ENCODE measurements at regions not wholly inside any gene's neighbourhood (a gene's known extent, or its start where the extent isn't known, plus 50 kb on each side); places are given as distances from the start of the nearest gene placed in this dataset.
"Not testable (repeated sequence)": the region's sequence is repeated elsewhere in the genome, so short reads cannot be mapped to it uniquely, and the experiment has no call there.

DNA sequence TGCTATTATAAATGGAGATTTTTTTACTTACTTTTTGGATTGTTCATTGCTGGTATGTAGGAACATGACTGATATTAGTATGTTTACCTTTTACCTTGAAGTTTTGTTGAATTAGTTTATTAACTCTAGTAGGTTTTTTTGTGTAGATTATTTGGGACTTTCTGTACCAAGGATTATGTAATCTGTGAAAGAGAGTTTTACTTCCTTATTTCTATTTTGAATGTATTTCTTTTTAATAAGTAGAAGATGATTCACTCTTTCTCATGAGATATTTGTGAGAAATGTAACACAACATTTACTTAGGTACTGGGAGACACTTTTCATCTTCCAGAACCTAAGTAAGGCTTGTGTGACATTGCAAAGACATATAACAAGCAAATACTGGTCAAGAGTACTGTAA is 473.9 kb upstream of the HS3ST5 start:
- Histone ChIP-seq H3K9me3 (ENCODE audit: control insufficient read depth in 2 of 2, insufficient read depth in 1 of 2, low read length in 1 of 2) (no peaks in the 10 kb centered on the region), H3K4me1 (ENCODE audit: control insufficient read depth in 2 of 2, insufficient read depth in 2 of 2, low read length in 2 of 2) (no peaks in the 10 kb centered on the region), H3K36me3 (ENCODE audit: control insufficient read depth in 2 of 2, insufficient read depth in 2 of 2, low read length in 1 of 2) (no peaks in the 10 kb centered on the region), H3K4me3 (ENCODE audit: low read length in 2 of 2) (no peak overlapping the region), H3K27me3 (ENCODE audit: control insufficient read depth in 2 of 2, insufficient read depth in 1 of 2, low read length in 1 of 2) (no peaks in the 10 kb centered on the region), H3K27ac (ENCODE audit: low read depth in 1 of 2, low read length in 1 of 2) (no peak overlapping the region)
- no peak for DNase-seq (ENCODE audit: low read depth in 6 of 9, low spot score in 9 of 9)

GRCh38 chr6:114810468-114810867 is 467.6 kb upstream of the HS3ST5 start:
- H3K4me1 ChIP-seq (ENCODE audit: control insufficient read depth in 2 of 2, insufficient read depth in 2 of 2, low read length in 2 of 2): no peaks in the 10 kb centered on the region
- DNase-seq (ENCODE audit: low read depth in 6 of 9, low spot score in 9 of 9): no peak
- H3K27me3 ChIP-seq (ENCODE audit: control insufficient read depth in 2 of 2, insufficient read depth in 1 of 2, low read length in 1 of 2): no peaks in the 10 kb centered on the region
- H3K9me3 ChIP-seq (ENCODE audit: control insufficient read depth in 2 of 2, insufficient read depth in 1 of 2, low read length in 1 of 2): peaks cover 0 to 2% of the 10 kb centered on the region in 2 donors
- H3K36me3 ChIP-seq (ENCODE audit: control insufficient read depth in 2 of 2, insufficient read depth in 2 of 2, low read length in 1 of 2): no peaks in the 10 kb centered on the region
- H3K4me3 ChIP-seq (ENCODE audit: low read length in 2 of 2): no peak overlapping the region
- WGBS: 95% methylated on average over 3 of the region's 3 CpGs
- no peak overlapping the region for H3K27ac ChIP-seq (ENCODE audit: low read depth in 1 of 2, low read length in 1 of 2)

GRCh38 chr6:114805426-114805825 is 462.6 kb upstream of the HS3ST5 start:
- H3K36me3 ChIP-seq (ENCODE audit: control insufficient read depth in 2 of 2, insufficient read depth in 2 of 2, low read length in 1 of 2); DNase-seq (ENCODE audit: low read depth in 6 of 9, low spot score in 9 of 9); H3K27me3 ChIP-seq (ENCODE audit: control insufficient read depth in 2 of 2, insufficient read depth in 1 of 2, low read length in 1 of 2); H3K4me3 ChIP-seq (ENCODE audit: low read length in 2 of 2); H3K27ac ChIP-seq (ENCODE audit: low read depth in 1 of 2, low read length in 1 of 2); H3K4me1 ChIP-seq (ENCODE audit: control insufficient read depth in 2 of 2, insufficient read depth in 2 of 2, low read length in 2 of 2); H3K9me3 ChIP-seq (ENCODE audit: control insufficient read depth in 2 of 2, insufficient read depth in 1 of 2, low read length in 1 of 2): not testable (repeated sequence)
- 94% methylated on average over 12 of the region's 12 CpGs for WGBS

GRCh38 chr6:114796576-114796975 is 453.8 kb upstream of the HS3ST5 start:
- Histone ChIP-seq H3K36me3 (ENCODE audit: control insufficient read depth in 2 of 2, insufficient read depth in 2 of 2, low read length in 1 of 2) (no peaks in the 10 kb centered on the region), H3K27ac (ENCODE audit: low read depth in 1 of 2, low read length in 1 of 2) (no peak overlapping the region), H3K4me3 (ENCODE audit: low read length in 2 of 2) (no peak overlapping the region), H3K4me1 (ENCODE audit: control insufficient read depth in 2 of 2, insufficient read depth in 2 of 2, low read length in 2 of 2) (no peaks in the 10 kb centered on the region), H3K27me3 (ENCODE audit: control insufficient read depth in 2 of 2, insufficient read depth in 1 of 2, low read length in 1 of 2) (no peaks in the 10 kb centered on the region), H3K9me3 (ENCODE audit: control insufficient read depth in 2 of 2, insufficient read depth in 1 of 2, low read length in 1 of 2) (no peaks in the 10 kb centered on the region)
- no peak for DNase-seq (ENCODE audit: low read depth in 6 of 9, low spot score in 9 of 9)
- 88% methylated on average over 4 of the region's 4 CpGs for WGBS

DNA sequence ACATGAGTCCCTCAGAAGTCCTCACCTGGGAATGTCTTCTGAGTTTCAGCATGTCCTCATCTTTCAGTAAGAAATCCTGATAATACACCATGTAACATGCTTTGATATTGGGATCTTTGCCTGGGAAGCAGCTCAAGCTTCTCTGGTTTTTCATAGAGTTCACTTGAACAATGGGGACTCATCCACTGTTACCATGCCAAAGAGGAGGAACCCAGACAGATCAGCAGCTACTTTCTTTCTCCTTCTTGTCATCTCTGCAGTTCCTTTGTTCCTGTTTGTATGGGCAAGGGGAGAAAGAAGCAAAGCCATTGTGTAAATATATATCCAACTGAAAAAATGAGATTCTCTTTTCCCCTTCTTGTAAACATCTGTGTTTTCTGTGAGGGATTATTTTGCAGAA is 450.6 kb upstream of the HS3ST5 start:
- no peak overlapping the region for H3K27ac ChIP-seq (ENCODE audit: low read depth in 1 of 2, low read length in 1 of 2)
- DNase-seq (ENCODE audit: low read depth in 6 of 9, low spot score in 9 of 9): no peak
- no peaks in the 10 kb centered on the region for H3K9me3 ChIP-seq (ENCODE audit: control insufficient read depth in 2 of 2, insufficient read depth in 1 of 2, low read length in 1 of 2)
- H3K4me1 ChIP-seq (ENCODE audit: control insufficient read depth in 2 of 2, insufficient read depth in 2 of 2, low read length in 2 of 2): no peaks in the 10 kb centered on the region
- H3K4me3 ChIP-seq (ENCODE audit: low read length in 2 of 2): no peak overlapping the region
- H3K27me3 ChIP-seq (ENCODE audit: control insufficient read depth in 2 of 2, insufficient read depth in 1 of 2, low read length in 1 of 2): no peaks in the 10 kb centered on the region
- H3K36me3 ChIP-seq (ENCODE audit: control insufficient read depth in 2 of 2, insufficient read depth in 2 of 2, low read length in 1 of 2): no peaks in the 10 kb centered on the region

- Histone ChIP-seq H3K27ac (ENCODE audit: low read depth in 1 of 2, low read length in 1 of 2) (no peak overlapping the region), H3K4me1 (ENCODE audit: control insufficient read depth in 2 of 2, insufficient read depth in 2 of 2, low read length in 2 of 2) (no peaks in the 10 kb centered on the region), H3K36me3 (ENCODE audit: control insufficient read depth in 2 of 2, insufficient read depth in 2 of 2, low read length in 1 of 2) (no peaks in the 10 kb centered on the region), H3K4me3 (ENCODE audit: low read length in 2 of 2) (no peak overlapping the region), H3K9me3 (ENCODE audit: control insufficient read depth in 2 of 2, insufficient read depth in 1 of 2, low read length in 1 of 2) (no peaks in the 10 kb centered on the region), H3K27me3 (ENCODE audit: control insufficient read depth in 2 of 2, insufficient read depth in 1 of 2, low read length in 1 of 2) (no peaks in the 10 kb centered on the region)
- DNase-seq (ENCODE audit: low read depth in 6 of 9, low spot score in 9 of 9): no peak
- 97% methylated on average over 1 of the region's 1 CpG for WGBS
These were observed 442.7 kb upstream of the HS3ST5 start for GRCh38 chr6:114785235-114786127.

- no peak overlapping the region for H3K4me3 ChIP-seq (ENCODE audit: low read length in 2 of 2)
- no peak overlapping the region for H3K27ac ChIP-seq (ENCODE audit: low read depth in 1 of 2, low read length in 1 of 2)
- H3K36me3 ChIP-seq (ENCODE audit: control insufficient read depth in 2 of 2, insufficient read depth in 2 of 2, low read length in 1 of 2): no peaks in the 10 kb centered on the region
- no peaks in the 10 kb centered on the region for H3K27me3 ChIP-seq (ENCODE audit: control insufficient read depth in 2 of 2, insufficient read depth in 1 of 2, low read length in 1 of 2)
- no peak for DNase-seq (ENCODE audit: low read depth in 6 of 9, low spot score in 9 of 9)
- no peaks in the 10 kb centered on the region for H3K4me1 ChIP-seq (ENCODE audit: control insufficient read depth in 2 of 2, insufficient read depth in 2 of 2, low read length in 2 of 2)
- 79% methylated on average over 3 of the region's 3 CpGs for whole genome bisulfite sequencing
- H3K9me3 ChIP-seq (ENCODE audit: control insufficient read depth in 2 of 2, insufficient read depth in 1 of 2, low read length in 1 of 2): no peaks in the 10 kb centered on the region
These were observed 441.0 kb upstream of the HS3ST5 start for GRCh38 chr6:114783783-114784182.

DNA sequence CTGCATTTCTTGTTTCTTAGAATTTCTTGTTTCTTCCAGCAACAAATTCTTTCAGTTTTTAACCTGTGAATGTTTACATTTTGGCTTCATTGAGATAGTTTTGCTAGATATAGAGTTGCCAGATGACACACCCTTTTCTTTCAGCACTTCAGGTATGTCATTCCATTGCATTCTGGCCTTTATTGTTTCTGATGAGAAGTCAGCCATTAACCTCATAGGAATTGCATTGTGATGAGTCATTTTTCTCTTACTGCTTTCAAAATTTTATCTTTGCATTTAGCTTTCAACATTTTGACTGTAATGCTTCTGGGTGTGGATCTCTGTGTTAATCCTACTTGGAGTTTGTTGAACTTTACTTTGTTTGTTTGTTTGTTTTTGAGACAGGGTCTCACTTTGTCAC is 440.3 kb upstream of the HS3ST5 start:
- no peaks in the 10 kb centered on the region for H3K36me3 ChIP-seq (ENCODE audit: control insufficient read depth in 2 of 2, insufficient read depth in 2 of 2, low read length in 1 of 2)
- H3K4me1 ChIP-seq (ENCODE audit: control insufficient read depth in 2 of 2, insufficient read depth in 2 of 2, low read length in 2 of 2): no peaks in the 10 kb centered on the region
- H3K9me3 ChIP-seq (ENCODE audit: control insufficient read depth in 2 of 2, insufficient read depth in 1 of 2, low read length in 1 of 2): no peaks in the 10 kb centered on the region
- DNase-seq (ENCODE audit: low read depth in 6 of 9, low spot score in 9 of 9): no peak
- no peak overlapping the region for H3K4me3 ChIP-seq (ENCODE audit: low read length in 2 of 2)
- H3K27me3 ChIP-seq (ENCODE audit: control insufficient read depth in 2 of 2, insufficient read depth in 1 of 2, low read length in 1 of 2): no peaks in the 10 kb centered on the region
- no peak overlapping the region for H3K27ac ChIP-seq (ENCODE audit: low read depth in 1 of 2, low read length in 1 of 2)

GRCh38 chr6:114764866-114765265 is 422.0 kb upstream of the HS3ST5 start:
- no peaks in the 10 kb centered on the region for H3K4me1 ChIP-seq (ENCODE audit: control insufficient read depth in 2 of 2, insufficient read depth in 2 of 2, low read length in 2 of 2)
- no peaks in the 10 kb centered on the region for H3K9me3 ChIP-seq (ENCODE audit: control insufficient read depth in 2 of 2, insufficient read depth in 1 of 2, low read length in 1 of 2)
- H3K4me3 ChIP-seq (ENCODE audit: low read length in 2 of 2): no peak overlapping the region
- DNase-seq (ENCODE audit: low read depth in 6 of 9, low spot score in 9 of 9): no peak
- H3K27me3 ChIP-seq (ENCODE audit: control insufficient read depth in 2 of 2, insufficient read depth in 1 of 2, low read length in 1 of 2): no peaks in the 10 kb centered on the region
- H3K27ac ChIP-seq (ENCODE audit: low read depth in 1 of 2, low read length in 1 of 2): no peak overlapping the region
- 91% methylated on average over 2 of the region's 2 CpGs for WGBS
- no peaks in the 10 kb centered on the region for H3K36me3 ChIP-seq (ENCODE audit: control insufficient read depth in 2 of 2, insufficient read depth in 2 of 2, low read length in 1 of 2)

Data from thymus (tissue), 11 donors.